ENCODE measurements at regions not wholly inside any gene's neighbourhood (a gene's known extent, or its start where the extent isn't known, plus 50 kb on each side); places are given as distances from the start of the nearest gene placed in this dataset.
A peak's percentile ranks its signal among the peaks of the same experiment; 100 is the strongest.

GRCh38 chr7:80286611-80287010, 152.0 kb downstream of the GNAI1 start:
- WGBS, 2 donors: 94 to 95% methylated on average over 2 of the region's 2 CpGs
- no peaks in the 10 kb centered on the region for H3K27me3 ChIP-seq (ENCODE audit: control insufficient read depth in 3 of 3, insufficient read depth in 3 of 3, low read length in 2 of 3)
- H3K36me3 ChIP-seq (ENCODE audit: control insufficient read depth in 4 of 4, insufficient read depth in 4 of 4, low read length in 4 of 4): no peaks in the 10 kb centered on the region
- no peaks in the 10 kb centered on the region for H3K9me3 ChIP-seq (ENCODE audit: control insufficient read depth in 4 of 4, insufficient read depth in 3 of 4, low read length in 3 of 4)
- no peak overlapping the region for H3K4me3 ChIP-seq
- TF ChIP-seq, protein P1, sequence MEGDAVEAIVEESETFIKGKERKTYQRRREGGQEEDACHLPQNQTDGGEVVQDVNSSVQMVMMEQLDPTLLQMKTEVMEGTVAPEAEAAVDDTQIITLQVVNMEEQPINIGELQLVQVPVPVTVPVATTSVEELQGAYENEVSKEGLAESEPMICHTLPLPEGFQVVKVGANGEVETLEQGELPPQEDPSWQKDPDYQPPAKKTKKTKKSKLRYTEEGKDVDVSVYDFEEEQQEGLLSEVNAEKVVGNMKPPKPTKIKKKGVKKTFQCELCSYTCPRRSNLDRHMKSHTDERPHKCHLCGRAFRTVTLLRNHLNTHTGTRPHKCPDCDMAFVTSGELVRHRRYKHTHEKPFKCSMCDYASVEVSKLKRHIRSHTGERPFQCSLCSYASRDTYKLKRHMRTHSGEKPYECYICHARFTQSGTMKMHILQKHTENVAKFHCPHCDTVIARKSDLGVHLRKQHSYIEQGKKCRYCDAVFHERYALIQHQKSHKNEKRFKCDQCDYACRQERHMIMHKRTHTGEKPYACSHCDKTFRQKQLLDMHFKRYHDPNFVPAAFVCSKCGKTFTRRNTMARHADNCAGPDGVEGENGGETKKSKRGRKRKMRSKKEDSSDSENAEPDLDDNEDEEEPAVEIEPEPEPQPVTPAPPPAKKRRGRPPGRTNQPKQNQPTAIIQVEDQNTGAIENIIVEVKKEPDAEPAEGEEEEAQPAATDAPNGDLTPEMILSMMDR (IDR thresholded peaks at IDR 0.05; ENCODE audit: control extremely low read depth, extremely low read depth): no peak
- no peak overlapping the region for H3K9ac ChIP-seq (ENCODE audit: insufficient read depth in 1 of 2, low read length in 2 of 2)
- ATAC-seq (ENCODE audit: insufficient read depth, low FRiP score) (no peak), DNase-seq (no peak)
- no peaks in the 10 kb centered on the region for H3K4me1 ChIP-seq (ENCODE audit: control insufficient read depth in 5 of 5, insufficient read depth in 5 of 5, low read length in 5 of 5)
- no peak overlapping the region for H3K27ac ChIP-seq (ENCODE audit: low read depth in 1 of 2, low read length in 1 of 2)

DNA sequence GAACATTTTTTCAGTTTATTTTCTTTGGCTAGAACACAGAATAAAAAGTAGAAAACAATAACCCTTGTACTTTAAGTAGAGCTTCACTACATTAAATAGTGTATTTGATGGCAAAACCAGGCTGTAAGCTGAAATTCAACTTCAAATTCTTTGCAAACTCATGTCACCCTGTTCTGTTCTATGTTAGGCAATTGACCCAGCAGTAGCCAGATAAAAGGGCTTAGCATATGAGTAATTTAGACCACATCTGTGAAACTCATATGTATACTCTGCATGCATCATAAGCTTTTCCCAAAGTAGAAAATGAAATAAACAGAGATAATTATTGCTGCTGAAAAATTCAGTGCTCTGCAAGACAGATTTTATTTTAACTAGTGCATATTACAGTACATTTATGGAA, 150.2 kb downstream of the GNAI1 start:
- no peaks in the 10 kb centered on the region for H3K27me3 ChIP-seq (ENCODE audit: control insufficient read depth in 3 of 3, insufficient read depth in 3 of 3, low read length in 2 of 3)
- no peaks in the 10 kb centered on the region for H3K9me3 ChIP-seq (ENCODE audit: control insufficient read depth in 4 of 4, insufficient read depth in 3 of 4, low read length in 3 of 4)
- TF ChIP-seq, protein P1 (IDR thresholded peaks at IDR 0.05; ENCODE audit: control extremely low read depth, extremely low read depth): no peak
- H3K9ac ChIP-seq (ENCODE audit: insufficient read depth in 1 of 2, low read length in 2 of 2): no peak overlapping the region
- DNase-seq: peak in 2 of 3 donors; percentile 38 to 58
- no peak overlapping the region for H3K4me3 ChIP-seq
- no peaks in the 10 kb centered on the region for H3K36me3 ChIP-seq (ENCODE audit: control insufficient read depth in 4 of 4, insufficient read depth in 4 of 4, low read length in 4 of 4)
- ATAC-seq (ENCODE audit: insufficient read depth, low FRiP score): no peak
- no peaks in the 10 kb centered on the region for H3K4me1 ChIP-seq (ENCODE audit: control insufficient read depth in 5 of 5, insufficient read depth in 5 of 5, low read length in 5 of 5)
- H3K27ac ChIP-seq (ENCODE audit: low read depth in 1 of 2, low read length in 1 of 2): no peak overlapping the region

DNA sequence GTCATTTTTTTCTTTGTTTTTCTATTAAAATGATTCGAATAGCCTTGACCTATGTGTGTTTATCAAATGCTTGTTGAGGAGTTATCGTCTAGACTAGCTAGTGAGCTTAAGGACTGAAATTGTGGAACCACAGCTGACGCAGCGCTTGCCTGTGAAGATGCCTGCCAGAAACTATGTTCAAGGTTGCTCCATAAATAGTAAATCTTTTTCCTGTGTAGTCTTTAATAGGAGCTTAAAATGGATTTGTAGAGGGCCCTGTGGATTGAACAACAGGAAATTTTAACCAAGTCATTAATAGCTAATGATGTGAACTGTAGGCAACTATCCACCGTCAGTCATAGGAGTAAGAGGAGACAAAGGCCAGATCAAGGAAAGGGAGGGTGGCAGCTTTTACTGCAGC, 145.1 kb downstream of the GNAI1 start:
- peak in 2 of 3 donors; percentile 26 to 47 for DNase-seq
- no peaks in the 10 kb centered on the region for H3K36me3 ChIP-seq (ENCODE audit: control insufficient read depth in 4 of 4, insufficient read depth in 4 of 4, low read length in 4 of 4)
- H3K4me1 ChIP-seq (ENCODE audit: control insufficient read depth in 5 of 5, insufficient read depth in 5 of 5, low read length in 5 of 5): peaks cover 0 to 16% (median 0%) of the 10 kb centered on the region in 5 donors
- TF ChIP-seq, protein P1 (IDR thresholded peaks at IDR 0.05; ENCODE audit: control extremely low read depth, extremely low read depth): no peak
- WGBS, 2 donors: 58 to 69% methylated on average over 5 of the region's 5 CpGs
- no peak for ATAC-seq (ENCODE audit: insufficient read depth, low FRiP score)
- H3K27me3 ChIP-seq (ENCODE audit: control insufficient read depth in 3 of 3, insufficient read depth in 3 of 3, low read length in 2 of 3): no peaks in the 10 kb centered on the region
- no peak overlapping the region for H3K27ac ChIP-seq (ENCODE audit: low read depth in 1 of 2, low read length in 1 of 2)
- no peak overlapping the region for H3K9ac ChIP-seq (ENCODE audit: insufficient read depth in 1 of 2, low read length in 2 of 2)
- H3K4me3 ChIP-seq: no peak overlapping the region
- H3K9me3 ChIP-seq (ENCODE audit: control insufficient read depth in 4 of 4, insufficient read depth in 3 of 4, low read length in 3 of 4): no peaks in the 10 kb centered on the region

- TF ChIP-seq, protein P1 (IDR thresholded peaks at IDR 0.05; ENCODE audit: control extremely low read depth, extremely low read depth): no peak
- H3K27ac ChIP-seq (ENCODE audit: low read depth in 1 of 2, low read length in 1 of 2): no peak overlapping the region
- H3K27me3 ChIP-seq (ENCODE audit: control insufficient read depth in 3 of 3, insufficient read depth in 3 of 3, low read length in 2 of 3): no peaks in the 10 kb centered on the region
- H3K36me3 ChIP-seq (ENCODE audit: control insufficient read depth in 4 of 4, insufficient read depth in 4 of 4, low read length in 4 of 4): no peaks in the 10 kb centered on the region
- DNase-seq (no peak), ATAC-seq (ENCODE audit: insufficient read depth, low FRiP score) (no peak)
- H3K9me3 ChIP-seq (ENCODE audit: control insufficient read depth in 4 of 4, insufficient read depth in 3 of 4, low read length in 3 of 4): no peaks in the 10 kb centered on the region
- peaks cover 0 to 16% (median 0%) of the 10 kb centered on the region in 5 donors for H3K4me1 ChIP-seq (ENCODE audit: control insufficient read depth in 5 of 5, insufficient read depth in 5 of 5, low read length in 5 of 5)
- H3K9ac ChIP-seq (ENCODE audit: insufficient read depth in 1 of 2, low read length in 2 of 2): no peak overlapping the region
- 77% methylated on average over 2 of the region's 2 CpGs for WGBS, 2 donors
- H3K4me3 ChIP-seq: no peak overlapping the region
Observed at GRCh38 chr7:80278737-80279136, 144.1 kb downstream of the GNAI1 start.
